Islet precursor cell (in vitro differentiated cells): ENCODE measurements at regions not wholly inside any gene's neighbourhood (a gene's known extent, or its start where the extent isn't known, plus 50 kb on each side); places are given as distances from the start of the nearest gene placed in this dataset.
"Not testable (repeated sequence)": the region's sequence is repeated elsewhere in the genome, so short reads cannot be mapped to it uniquely, and the experiment has no call there.

Experiments
- DNase-seq: peaks from one replicate; pipeline ENCODE4 v3.0.0-alpha.2; 2018

GRCh38 chr9:41839786-41840185, 289.4 kb downstream of the CNTNAP3B start:
- DNase-seq = not testable (repeated sequence)

- DNase-seq = not testable (repeated sequence)
These were observed 290.3 kb downstream of the CNTNAP3B start for GRCh38 chr9:41838953-41839352.

GRCh38 chr9:41838562-41838851, 290.7 kb downstream of the CNTNAP3B start:
- DNase-seq = not testable (repeated sequence)

DNA sequence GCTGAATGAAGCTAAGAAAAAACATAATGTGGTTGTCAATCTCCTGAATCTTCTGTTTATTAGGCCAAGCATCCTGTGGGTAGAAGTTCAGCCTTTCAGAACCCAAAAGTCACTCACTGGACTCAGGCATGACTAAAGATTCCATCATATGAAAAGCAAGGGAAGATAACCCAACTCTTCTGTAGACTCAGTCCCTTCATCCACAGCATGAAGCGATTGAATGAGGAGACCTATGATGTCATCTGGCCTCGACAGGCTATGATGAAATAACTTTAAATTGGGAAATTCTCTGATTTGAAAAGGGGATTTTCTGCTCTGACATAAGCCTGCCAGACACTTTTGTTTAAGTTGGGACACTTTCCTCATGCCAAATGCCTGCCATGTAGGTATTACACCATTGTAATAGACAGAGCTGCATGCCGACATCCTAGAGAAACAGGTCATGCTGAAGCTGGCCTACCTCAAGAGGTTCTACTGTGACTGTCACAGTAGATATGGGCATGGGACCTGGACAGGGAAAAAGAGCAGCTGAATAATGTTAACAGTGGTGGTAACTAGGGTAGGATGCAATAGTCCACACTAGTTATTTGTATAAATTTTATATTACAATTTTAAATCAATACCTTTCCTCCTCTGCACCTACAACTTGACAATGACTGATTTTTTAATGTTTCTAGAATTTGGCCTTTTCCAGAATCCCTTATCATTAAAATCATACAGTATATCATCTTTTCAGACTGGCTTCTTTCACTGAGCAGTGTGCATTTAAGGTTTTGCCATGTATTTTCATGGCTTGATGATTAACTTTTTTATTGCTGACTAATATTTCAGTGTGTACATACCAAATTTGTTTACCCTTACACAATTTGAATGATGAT, 291.3 kb downstream of the CNTNAP3B start:
- not testable (repeated sequence) for DNase-seq

- DNase-seq = not testable (repeated sequence)
These were observed 296.1 kb downstream of the CNTNAP3B start for GRCh38 chr9:41833108-41833507.

DNA sequence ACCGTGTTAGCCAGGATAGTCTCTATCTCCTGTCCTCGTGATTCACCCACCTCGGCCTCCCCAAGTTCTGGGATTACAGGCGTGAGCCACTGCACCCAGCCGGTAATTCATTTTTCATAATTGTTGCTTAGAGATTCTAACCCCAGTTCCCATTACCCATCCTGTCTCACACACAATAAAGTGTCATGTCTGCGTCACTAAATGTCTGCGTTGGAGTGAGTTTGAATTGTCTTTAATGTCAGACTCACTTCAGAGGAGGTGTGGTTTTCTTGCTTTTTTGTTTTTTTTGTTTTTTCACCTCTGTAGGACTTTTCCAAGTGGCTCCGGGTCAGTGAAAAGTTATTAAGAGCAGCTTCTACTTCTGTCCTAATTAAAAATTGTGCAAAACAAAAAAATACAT, 304.5 kb downstream of the CNTNAP3B start:
- not testable (repeated sequence) for DNase-seq

DNA sequence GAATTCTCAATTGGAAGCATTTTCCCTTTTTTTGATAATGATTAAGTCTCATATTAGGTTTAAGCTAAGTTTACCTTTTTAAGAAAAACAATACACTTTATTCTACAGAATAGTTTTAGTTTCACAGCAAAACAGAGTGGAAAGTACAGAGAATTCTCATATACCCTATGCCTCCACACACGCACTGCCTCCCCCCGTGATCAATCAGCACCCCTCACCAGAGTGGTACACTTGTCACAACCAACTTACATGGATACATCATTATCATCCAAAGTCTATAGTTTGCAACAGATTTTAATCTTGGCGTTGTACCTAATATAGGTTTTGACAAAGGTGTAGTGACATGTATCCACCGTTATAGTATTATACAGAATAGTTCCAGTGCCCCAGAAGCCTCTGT, 326.5 kb downstream of the CNTNAP3B start:
- not testable (repeated sequence) for DNase-seq

DNA sequence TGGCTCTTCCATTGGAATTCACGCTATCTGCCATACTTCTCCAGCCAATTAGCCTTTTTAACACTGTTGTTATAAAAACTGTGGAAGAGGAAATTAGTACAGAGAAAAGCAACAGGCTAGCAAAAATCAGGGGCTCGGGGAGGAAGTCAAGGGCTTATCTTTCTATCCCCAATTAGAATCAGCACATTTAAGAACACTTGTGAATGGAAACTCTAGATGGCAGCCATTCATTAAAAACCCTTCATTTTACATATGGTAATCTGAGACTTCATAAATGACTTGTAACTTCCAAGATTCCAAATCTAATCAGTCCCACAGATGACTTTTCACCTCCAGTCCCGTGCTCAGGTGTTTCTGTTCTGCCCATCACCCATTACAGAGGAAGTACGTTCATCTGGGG, 330.5 kb downstream of the CNTNAP3B start:
- DNase-seq = not testable (repeated sequence)

GRCh38 chr9:41790719-41791363, 338.4 kb downstream of the CNTNAP3B start:
- peak; percentile 68 for DNase-seq

GRCh38 chr9:41790007-41790406, 339.2 kb downstream of the CNTNAP3B start:
- not testable (repeated sequence) for DNase-seq

GRCh38 chr9:41789387-41789786, 339.8 kb downstream of the CNTNAP3B start:
- DNase-seq = not testable (repeated sequence)

DNA sequence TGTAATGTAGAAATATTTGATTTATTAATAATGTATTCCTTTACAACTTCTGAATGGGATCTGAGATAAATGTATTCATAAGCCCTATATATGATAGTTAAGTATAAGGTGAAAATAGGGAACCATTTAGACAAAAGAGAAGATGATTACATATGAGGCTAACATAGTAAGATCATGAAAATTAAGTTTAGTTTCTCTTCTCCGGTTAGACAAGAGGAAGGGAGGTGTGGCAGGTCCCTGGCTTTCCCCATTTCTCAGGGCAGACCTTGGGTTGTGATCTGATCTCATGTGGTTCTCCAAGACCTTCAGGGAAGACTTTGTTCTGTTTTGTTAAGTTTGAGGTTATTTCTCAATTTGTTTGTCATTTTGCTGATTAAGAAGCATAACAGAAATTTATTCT, 341.3 kb downstream of the CNTNAP3B start:
- DNase-seq = not testable (repeated sequence)

DNA sequence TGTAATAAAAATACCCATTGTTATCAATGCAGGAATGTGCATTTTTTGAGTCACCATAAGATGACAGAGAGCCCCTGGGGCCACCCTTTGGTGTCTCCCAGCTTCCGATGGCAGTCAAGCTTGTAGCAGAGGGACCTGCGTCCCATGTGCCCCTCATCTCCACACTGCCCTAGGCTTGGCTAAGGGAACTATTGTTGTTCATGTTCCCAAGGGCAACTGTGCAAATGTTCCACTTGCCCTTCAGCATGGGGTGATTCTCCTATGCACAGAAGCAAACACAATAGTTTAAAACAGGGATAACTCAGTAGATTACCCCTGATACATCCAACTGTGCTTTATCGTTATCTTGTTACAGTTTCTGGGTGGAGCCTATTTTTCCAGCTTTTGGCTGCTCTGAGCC, 342.0 kb downstream of the CNTNAP3B start:
- DNase-seq = not testable (repeated sequence)

DNA sequence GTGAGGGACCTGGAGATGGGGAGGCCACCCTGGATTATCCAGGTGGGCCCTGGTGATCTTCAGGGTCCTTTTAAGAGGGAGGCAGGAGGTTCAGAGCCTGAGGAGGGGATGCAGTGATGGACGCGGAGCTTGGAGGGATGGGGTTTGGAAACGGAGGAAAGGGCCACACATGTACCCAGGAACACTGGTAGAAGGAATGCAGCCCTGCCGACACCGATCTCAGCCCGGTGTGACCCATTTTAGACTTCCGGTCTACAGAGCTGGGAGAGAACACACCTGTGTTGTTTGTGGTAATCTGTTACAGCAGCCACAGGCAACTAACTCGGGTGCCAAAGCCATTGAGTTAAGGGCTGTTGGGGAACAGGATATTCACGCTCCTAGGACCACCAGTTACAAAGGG, 345.2 kb downstream of the CNTNAP3B start:
- DNase-seq = not testable (repeated sequence)

DNA sequence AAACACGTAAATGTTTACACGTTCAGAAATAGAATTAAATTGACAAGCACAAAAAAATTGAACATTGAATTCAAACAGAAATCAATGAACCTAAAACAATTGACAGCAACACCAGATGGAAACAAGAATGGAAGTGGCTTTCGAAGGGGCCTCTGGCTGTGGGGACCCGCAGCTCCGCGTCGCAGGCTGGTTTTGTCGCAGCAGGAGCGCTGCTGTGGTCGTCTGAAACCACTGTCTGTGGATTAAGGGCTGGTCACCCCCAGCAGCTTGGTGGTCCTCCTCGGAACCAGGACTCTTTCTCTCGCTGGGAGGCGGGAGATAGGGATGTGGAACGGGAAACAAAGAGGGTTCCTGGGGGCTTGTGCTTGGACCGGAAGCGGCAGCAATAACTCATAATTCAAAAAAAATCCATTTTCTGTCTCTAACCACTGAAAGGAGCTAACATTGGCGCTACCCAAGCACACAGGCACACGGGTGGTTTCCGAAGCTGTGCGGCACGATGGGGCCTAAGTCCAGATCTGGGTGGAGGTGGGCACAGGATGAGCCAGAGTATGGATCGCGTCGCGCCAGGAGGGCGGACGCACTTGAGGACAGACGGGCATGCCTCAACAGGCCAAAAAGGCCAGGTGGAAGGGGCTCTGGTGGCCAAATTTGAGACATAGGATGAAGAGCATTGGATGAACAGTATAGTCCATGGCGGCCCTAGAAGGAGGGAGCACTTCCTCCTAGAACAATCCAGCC, 346.0 kb downstream of the CNTNAP3B start:
- DNase-seq = not testable (repeated sequence)

GRCh38 chr9:41781899-41782298, 347.3 kb downstream of the CNTNAP3B start:
- not testable (repeated sequence) for DNase-seq

GRCh38 chr9:41779897-41780406, 349.3 kb downstream of the CNTNAP3B start:
- DNase-seq = peak; percentile 54

GRCh38 chr9:41779192-41779591, 350.0 kb downstream of the CNTNAP3B start:
- peak; percentile 2 for DNase-seq

- peak; percentile 26 for DNase-seq
These were observed 350.6 kb downstream of the CNTNAP3B start for GRCh38 chr9:41778535-41779071.

GRCh38 chr9:41777536-41777935, 351.7 kb downstream of the CNTNAP3B start:
- not testable (repeated sequence) for DNase-seq

DNA sequence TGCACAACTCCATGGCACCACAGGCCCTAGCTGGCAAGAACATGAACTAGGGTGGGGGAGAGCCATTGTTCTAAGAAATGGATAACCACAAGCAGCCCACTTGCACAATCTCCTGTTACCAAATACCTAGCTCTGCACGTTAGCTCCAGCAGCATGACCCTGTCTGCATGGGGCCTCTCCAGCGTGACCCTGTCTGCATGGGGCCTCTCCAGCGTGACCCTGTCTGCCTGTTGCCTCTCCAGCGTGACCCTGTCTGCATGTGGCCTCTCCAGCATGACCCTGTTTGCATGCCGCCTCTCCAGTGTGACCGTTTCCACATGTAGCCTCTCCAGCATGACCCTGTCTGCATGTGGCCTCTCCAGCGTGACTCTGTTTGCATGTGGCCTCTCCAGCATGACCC, 356.7 kb downstream of the CNTNAP3B start:
- not testable (repeated sequence) for DNase-seq

- DNase-seq = not testable (repeated sequence)
These were observed 357.5 kb downstream of the CNTNAP3B start for GRCh38 chr9:41771693-41772092.

GRCh38 chr9:41754822-41755221, 374.4 kb downstream of the CNTNAP3B start:
- DNase-seq = peak; percentile 20
